HepG2 (cell line): ENCODE measurements at regions not wholly inside any gene's neighbourhood (a gene's known extent, or its start where the extent isn't known, plus 50 kb on each side); places are given as distances from the start of the nearest gene placed in this dataset.

ENCODE experiments used
- ATAC-seq: fragments of 200-7000 bp; cut with Tn5 transposase; 3 replicates; pipeline ENCODE4 v1.9.1; 2020; ENCODE audit warnings: mild to moderate bottlenecking, moderate library complexity
- BruUV-seq: library from RNA; stranded (reverse); fragments of 400-500 nt; replicated peaks from 2 replicates; lab custom pipeline; 2021; lab: Mats Ljungman, UMichigan
- CTCF ChIA-PET: fragments of 300-600 bp; formaldehyde crosslinking; extraction: SDS; loops from one replicate; lab custom pipeline; 2021; ENCODE audit warnings: low total read pairs, inconsistent platforms, low intra/inter-chr PET ratio; lab: Yijun Ruan, JAX
- POLR2A ChIA-PET: fragments of 350-600 bp; sonication (Branson Sonifier 250); formaldehyde crosslinking; loops from one replicate; lab custom pipeline; 2020; ENCODE audit warnings: antibody characterized with exemption, inconsistent platforms; lab: Yijun Ruan, JAX
- DNase-seq: peaks from one replicate; pipeline ENCODE4 v3.0.0-alpha.2; 2015; ENCODE audit warnings: low spot score
- FAIRE-seq: peaks from 3 replicates; lab custom pipeline; 2011; peaks lifted over from hg19 to GRCh38; lab: Jason Lieb, UNC
- H2AFZ ChIP-seq: one replicate; pipeline ENCODE4 v1.6.1; 2011; ENCODE audit warnings: low read length, inconsistent platforms
- H3K27ac ChIP-seq: fragments of 300-600 bp; 3 replicates; pipeline ENCODE4 v1.8.0; 2011; ENCODE audit warnings: mixed run types, mild to moderate bottlenecking, mixed read lengths, low read length, inconsistent platforms; ENCODE audit not compliant: insufficient read depth; ENCODE audit errors: extremely low read length
- H3K27me3 ChIP-seq, 2 experiments: fragments of 200-600 bp in 1 of 2; 2 replicates in 1 of 2; 3 replicates in 1 of 2; pipeline versions ENCODE4 v1.6.0 to v1.8.0; 2011; ENCODE audit warnings: low read length in 2 of 2, mild to moderate bottlenecking in 2 of 2, moderate library complexity in 2 of 2, inconsistent platforms in 1 of 2; ENCODE audit not compliant: insufficient read depth in 2 of 2, control insufficient read depth in 1 of 2
- H3K36me3 ChIP-seq, 2 experiments: fragments of 200-600 bp in 1 of 2; replicated peaks in 1 of 2; 2 replicates in 1 of 2; 3 replicates in 1 of 2; pipeline versions ENCODE4 v1.5.1 to v1.8.0; 2011; ENCODE audit warnings: low read length in 2 of 2, inconsistent platforms in 1 of 2; ENCODE audit not compliant: insufficient read depth in 2 of 2, control insufficient read depth in 1 of 2
- H3K4me1 ChIP-seq: 2 replicates; pipeline ENCODE4 v1.5.1; 2012; ENCODE audit warnings: low read length, inconsistent platforms; ENCODE audit not compliant: insufficient read depth
- H3K4me2 ChIP-seq: 2 replicates; pipeline ENCODE4 v1.6.0; 2011; ENCODE audit warnings: low read depth, low read length, inconsistent platforms
- H3K4me3 ChIP-seq, 3 experiments: fragments of 200-600 bp in 1 of 3; sonication (generic), shearing (Covaris generic) in 1 of 3; replicated peaks in 1 of 3; 2 replicates each; pipeline ENCODE4 v1.5.1; 2011 to 2016; ENCODE audit warnings: low read length in 3 of 3, inconsistent platforms in 2 of 3, low read depth in 2 of 3, mild to moderate bottlenecking in 2 of 3, control low read depth in 1 of 3, mixed read lengths in 1 of 3; ENCODE audit not compliant: insufficient read depth in 1 of 3
- H3K79me2 ChIP-seq: one replicate; pipeline ENCODE4 v1.6.1; 2011; ENCODE audit warnings: low read length, inconsistent platforms; ENCODE audit not compliant: insufficient read depth
- H3K9ac ChIP-seq: 2 replicates; pipeline ENCODE4 v1.6.0; 2011; ENCODE audit warnings: mild to moderate bottlenecking, low read depth, low read length, inconsistent platforms; ENCODE audit not compliant: insufficient read depth
- H3K9me3 ChIP-seq: 2 replicates; pipeline ENCODE4 v1.5.1; 2012; ENCODE audit warnings: mild to moderate bottlenecking, low read length
- H4K20me1 ChIP-seq: 2 replicates; pipeline ENCODE4 v1.6.0; 2011; ENCODE audit warnings: inconsistent platforms, mild to moderate bottlenecking, low read length, moderate library complexity; ENCODE audit not compliant: insufficient read depth
- BORCS8-MEF2B ChIP-seq: sonication (generic); formaldehyde crosslinking; IDR thresholded peaks from 2 replicates; pipeline ENCODE4 v1.8.0; 2022; ENCODE audit warnings: mild to moderate bottlenecking, missing genetic modification reagents
- ETV5 ChIP-seq: IDR thresholded peaks from 2 replicates; pipeline ENCODE4 v1.6.1; 2018; ENCODE audit warnings: missing biosample characterization, missing genetic modification reagents, inconsistent platforms, borderline replicate concordance
- HES4 ChIP-seq: sonication (generic); formaldehyde crosslinking; IDR thresholded peaks from 2 replicates; pipeline ENCODE4 v1.9.0; 2021; ENCODE audit warnings: mild to moderate bottlenecking, missing genetic modification reagents, borderline replicate concordance
- ISL2 ChIP-seq: sonication (generic); formaldehyde crosslinking; IDR thresholded peaks from 2 replicates; pipeline ENCODE4 v1.5.0; 2020; ENCODE audit warnings: missing genetic modification reagents
- MAFG ChIP-seq: sonication (generic); formaldehyde crosslinking; IDR thresholded peaks from 2 replicates; pipeline ENCODE4 v1.5.1; 2020; ENCODE audit warnings: mild to moderate bottlenecking, missing genetic modification reagents
- MLLT10 ChIP-seq: sonication (generic); formaldehyde crosslinking; IDR thresholded peaks from 2 replicates; pipeline ENCODE4 v1.4.0; 2020; ENCODE audit warnings: missing genetic modification reagents
- PAX8 ChIP-seq: sonication (generic); formaldehyde crosslinking; IDR thresholded peaks from 2 replicates; pipeline ENCODE4 v1.8.0; 2022; ENCODE audit warnings: mild to moderate bottlenecking, missing genetic modification reagents, borderline replicate concordance
- REPIN1 ChIP-seq: sonication (generic); formaldehyde crosslinking; IDR thresholded peaks from 2 replicates; pipeline ENCODE4 v1.8.0; 2022; ENCODE audit warnings: missing genetic modification reagents, low read depth, mild to moderate bottlenecking, borderline replicate concordance
- RFXAP ChIP-seq: sonication (generic); formaldehyde crosslinking; IDR thresholded peaks from 2 replicates; pipeline ENCODE4 v1.4.0; 2020; ENCODE audit warnings: missing genetic modification reagents, borderline replicate concordance
- TFAP4 ChIP-seq: sonication (generic); IDR thresholded peaks from 2 replicates; pipeline ENCODE4 v1.6.1; 2016; ENCODE audit warnings: low read depth, borderline replicate concordance
- TFDP1 ChIP-seq: IDR thresholded peaks from 2 replicates; pipeline ENCODE4 v1.6.1; 2016; ENCODE audit warnings: missing compliant biosample characterization, missing genetic modification reagents, borderline replicate concordance
- ZMYM3 ChIP-seq: sonication (generic); formaldehyde crosslinking; IDR thresholded peaks from 2 replicates; pipeline ENCODE4 v1.5.1; 2020; ENCODE audit warnings: mild to moderate bottlenecking, missing genetic modification reagents
- ZNF260 ChIP-seq: sonication (generic); formaldehyde crosslinking; IDR thresholded peaks from 2 replicates; pipeline ENCODE4 v1.4.0; 2020; ENCODE audit warnings: missing genetic modification reagents, low read depth, mild to moderate bottlenecking, borderline replicate concordance
- ZNF367 ChIP-seq: sonication (generic); formaldehyde crosslinking; IDR thresholded peaks from 2 replicates; pipeline ENCODE4 v1.4.0; 2020; ENCODE audit warnings: missing genetic modification reagents, borderline replicate concordance
- ZNF441 ChIP-seq: sonication (generic); formaldehyde crosslinking; IDR thresholded peaks from 2 replicates; pipeline ENCODE4 v1.7.0; 2021; ENCODE audit warnings: missing genetic modification reagents, borderline replicate concordance
- ZNF451 ChIP-seq: sonication (generic); formaldehyde crosslinking; IDR thresholded peaks from 2 replicates; pipeline ENCODE4 v1.5.0; 2020; ENCODE audit warnings: mild to moderate bottlenecking, missing genetic modification reagents
- ZNF556 ChIP-seq: sonication (generic); formaldehyde crosslinking; IDR thresholded peaks from 2 replicates; pipeline ENCODE4 v1.4.0; 2020; ENCODE audit warnings: mild to moderate bottlenecking, missing genetic modification reagents, borderline replicate concordance
- in situ Hi-C: cut with HindIII; loops from 2 replicates; pipeline ENCODE4 v1.10.0; 2017; ENCODE audit warnings: low pct_unique_long_range_greater_than_20kb; ENCODE audit not compliant: extremely low pct_ligation_motif_present
- intact Hi-C: fragments of 100-400 bp; cut with micrococcal nuclease; formaldehyde crosslinking; loops from one replicate; pipeline ENCODE4 v1.10.0; 2022; ENCODE audit not compliant: unreplicated experiment
- TF ChIP-seq, protein P1 (sequence below): sonication (generic); formaldehyde crosslinking; IDR thresholded peaks from 2 replicates; pipeline ENCODE4 v1.5.1; 2020; ENCODE audit warnings: missing genetic modification reagents, mild to moderate bottlenecking, borderline replicate concordance

DNA sequence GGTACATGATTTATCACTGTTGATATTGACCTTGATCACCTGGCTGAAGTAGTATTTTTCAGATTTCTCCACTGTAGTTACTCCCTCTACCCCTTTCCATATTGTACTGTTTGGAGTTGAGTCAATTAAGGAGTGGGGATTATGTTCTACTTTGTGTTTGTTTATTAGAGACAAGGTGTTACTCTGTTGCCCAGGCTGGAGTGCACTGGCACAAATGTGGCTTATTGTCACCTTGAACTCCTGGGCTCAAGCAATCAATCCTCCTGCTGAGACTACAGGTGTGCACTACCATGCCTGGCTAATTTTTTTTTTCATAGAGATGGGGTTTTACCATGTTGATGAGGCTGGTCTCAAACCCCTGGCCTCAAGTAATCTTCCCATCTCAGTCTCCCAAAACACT lies 85.3 kb upstream of the CCDC90B start:
- no peaks in the 10 kb centered on the region for H4K20me1 ChIP-seq
- DNase-seq (no peak), FAIRE-seq (no peak), ATAC-seq (no peak)
- H3K36me3 ChIP-seq: no peaks in the 10 kb centered on the region
- H2AFZ ChIP-seq: no peak overlapping the region
- H3K79me2 ChIP-seq: no peaks in the 10 kb centered on the region
- H3K9ac ChIP-seq: no peak overlapping the region
- intact Hi-C loops (no loop called here), in situ Hi-C loops (no loop called here)
- peaks cover 18% of the 10 kb centered on the region for H3K9me3 ChIP-seq
- no peak for TF ChIP-seq ZNF367 (CRISPR knock-in tag)
- no peak for TF ChIP-seq ZNF260
- no peak for TF ChIP-seq ZNF451 (CRISPR knock-in tag)
- no peak for TF ChIP-seq PAX8
- no peak for TF ChIP-seq MLLT10 (CRISPR knock-in tag)
- TF ChIP-seq TFDP1 (CRISPR knock-in tag): no peak
- no peak for TF ChIP-seq ZNF556 (CRISPR knock-in tag)
- no peak for TF ChIP-seq MAFG (CRISPR knock-in tag)
- TF ChIP-seq REPIN1 (CRISPR knock-in tag): no peak
- no peak for TF ChIP-seq TFAP4
- no peak for TF ChIP-seq ISL2 (CRISPR knock-in tag)
- no peak for TF ChIP-seq ZMYM3 (CRISPR knock-in tag)
- TF ChIP-seq HES4 (CRISPR knock-in tag): no peak
- no peak for TF ChIP-seq BORCS8-MEF2B
- no peak for TF ChIP-seq RFXAP (CRISPR knock-in tag)
- TF ChIP-seq, protein P1, sequence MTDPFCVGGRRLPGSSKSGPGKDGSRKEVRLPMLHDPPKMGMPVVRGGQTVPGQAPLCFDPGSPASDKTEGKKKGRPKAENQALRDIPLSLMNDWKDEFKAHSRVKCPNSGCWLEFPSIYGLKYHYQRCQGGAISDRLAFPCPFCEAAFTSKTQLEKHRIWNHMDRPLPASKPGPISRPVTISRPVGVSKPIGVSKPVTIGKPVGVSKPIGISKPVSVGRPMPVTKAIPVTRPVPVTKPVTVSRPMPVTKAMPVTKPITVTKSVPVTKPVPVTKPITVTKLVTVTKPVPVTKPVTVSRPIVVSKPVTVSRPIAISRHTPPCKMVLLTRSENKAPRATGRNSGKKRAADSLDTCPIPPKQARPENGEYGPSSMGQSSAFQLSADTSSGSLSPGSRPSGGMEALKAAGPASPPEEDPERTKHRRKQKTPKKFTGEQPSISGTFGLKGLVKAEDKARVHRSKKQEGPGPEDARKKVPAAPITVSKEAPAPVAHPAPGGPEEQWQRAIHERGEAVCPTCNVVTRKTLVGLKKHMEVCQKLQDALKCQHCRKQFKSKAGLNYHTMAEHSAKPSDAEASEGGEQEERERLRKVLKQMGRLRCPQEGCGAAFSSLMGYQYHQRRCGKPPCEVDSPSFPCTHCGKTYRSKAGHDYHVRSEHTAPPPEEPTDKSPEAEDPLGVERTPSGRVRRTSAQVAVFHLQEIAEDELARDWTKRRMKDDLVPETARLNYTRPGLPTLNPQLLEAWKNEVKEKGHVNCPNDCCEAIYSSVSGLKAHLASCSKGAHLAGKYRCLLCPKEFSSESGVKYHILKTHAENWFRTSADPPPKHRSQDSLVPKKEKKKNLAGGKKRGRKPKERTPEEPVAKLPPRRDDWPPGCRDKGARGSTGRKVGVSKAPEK (CRISPR knock-in tag): no peak
- TF ChIP-seq ETV5 (CRISPR knock-in tag): no peak
- no peak for TF ChIP-seq ZNF441
- POLR2A ChIA-PET: no interaction called here
- H3K27me3 ChIP-seq: no peaks in the 10 kb centered on the region; a peak in 1 of 5 replicates
- no peak overlapping the region for H3K4me2 ChIP-seq
- CTCF ChIA-PET: no interaction called here
- H3K27ac ChIP-seq: no peak overlapping the region
- no TSS peak for BruUV-seq
- no peak overlapping the region for H3K4me3 ChIP-seq
- no peaks in the 10 kb centered on the region for H3K4me1 ChIP-seq
